SU-DHL-6 (cell line): ENCODE measurements at regions not wholly inside any gene's neighbourhood (a gene's known extent, or its start where the extent isn't known, plus 50 kb on each side); places are given as distances from the start of the nearest gene placed in this dataset.

Experiments used
- EZH2phosphoT487 ChIP-seq: fragments of 200-600 bp; sonication (generic), shearing (Covaris generic); conservative IDR thresholded peaks from 2 replicates; pipeline ENCODE4 v1.6.1; 2018; ENCODE audit warnings: mild to moderate bottlenecking, antibody characterized with exemption, low read length, moderate library complexity, mixed read lengths
- TF ChIP-seq, protein P1 (sequence below): fragments of 200-600 bp; sonication (generic); IDR thresholded peaks from one replicate; pipeline ENCODE4 v1.5.1; 2017; ENCODE audit warnings: antibody characterized with exemption, mild to moderate bottlenecking, low read length, moderate library complexity; ENCODE audit not compliant: insufficient read depth, poor library complexity, severe bottlenecking

DNA sequence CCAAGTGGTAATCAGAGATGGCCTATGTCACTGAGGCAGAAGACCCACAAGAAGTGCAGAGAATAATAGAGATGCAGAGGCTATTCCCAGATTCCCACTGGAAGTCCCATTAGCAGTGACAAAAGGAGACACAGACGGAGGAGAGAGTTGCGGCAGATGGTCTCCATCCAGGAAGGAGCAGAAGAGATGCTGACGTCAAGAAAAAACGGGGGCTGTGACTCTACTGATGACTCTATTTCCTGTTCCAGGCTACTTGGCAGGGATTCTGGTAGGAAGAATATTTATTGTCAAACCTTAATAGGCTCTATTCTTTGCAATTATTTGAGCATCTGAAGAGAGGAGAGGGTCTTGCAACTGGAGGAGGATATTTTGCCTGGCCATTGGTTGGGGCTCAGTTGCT lies 246.0 kb upstream of the ECI2 start:
- TF ChIP-seq, protein P1, sequence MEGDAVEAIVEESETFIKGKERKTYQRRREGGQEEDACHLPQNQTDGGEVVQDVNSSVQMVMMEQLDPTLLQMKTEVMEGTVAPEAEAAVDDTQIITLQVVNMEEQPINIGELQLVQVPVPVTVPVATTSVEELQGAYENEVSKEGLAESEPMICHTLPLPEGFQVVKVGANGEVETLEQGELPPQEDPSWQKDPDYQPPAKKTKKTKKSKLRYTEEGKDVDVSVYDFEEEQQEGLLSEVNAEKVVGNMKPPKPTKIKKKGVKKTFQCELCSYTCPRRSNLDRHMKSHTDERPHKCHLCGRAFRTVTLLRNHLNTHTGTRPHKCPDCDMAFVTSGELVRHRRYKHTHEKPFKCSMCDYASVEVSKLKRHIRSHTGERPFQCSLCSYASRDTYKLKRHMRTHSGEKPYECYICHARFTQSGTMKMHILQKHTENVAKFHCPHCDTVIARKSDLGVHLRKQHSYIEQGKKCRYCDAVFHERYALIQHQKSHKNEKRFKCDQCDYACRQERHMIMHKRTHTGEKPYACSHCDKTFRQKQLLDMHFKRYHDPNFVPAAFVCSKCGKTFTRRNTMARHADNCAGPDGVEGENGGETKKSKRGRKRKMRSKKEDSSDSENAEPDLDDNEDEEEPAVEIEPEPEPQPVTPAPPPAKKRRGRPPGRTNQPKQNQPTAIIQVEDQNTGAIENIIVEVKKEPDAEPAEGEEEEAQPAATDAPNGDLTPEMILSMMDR: no peak
- no peak for TF ChIP-seq EZH2phosphoT487
